Keratinocyte (primary cell): ENCODE measurements at regions not wholly inside any gene's neighbourhood (a gene's known extent, or its start where the extent isn't known, plus 50 kb on each side); places are given as distances from the start of the nearest gene placed in this dataset.

ENCODE experiments used
- CTCF ChIP-seq, 3 experiments: IDR thresholded peaks in 1 of 3; conservative IDR thresholded peaks in 1 of 3; optimal IDR thresholded peaks in 1 of 3; 2 replicates in 2 of 3; 3 replicates in 1 of 3; pipeline versions ENCODE3 to v1.5.1; 2011; ENCODE audit warnings: low read length in 3 of 3, mild to moderate bottlenecking in 3 of 3, moderate library complexity in 2 of 3, control low read depth in 1 of 3, inconsistent platforms in 1 of 3; ENCODE audit not compliant: insufficient read depth in 2 of 3; ENCODE audit errors: extremely low read depth in 1 of 3
- EZH2 ChIP-seq: IDR thresholded peaks from one replicate; pipeline ENCODE4 v1.6.1; 2012; ENCODE audit warnings: inconsistent platforms, mild to moderate bottlenecking, low read length, moderate library complexity

- TF ChIP-seq EZH2, result no peak
- TF ChIP-seq CTCF (optimal IDR thresholded peaks at IDR 0.05 in 1 of 3, IDR thresholded peaks at IDR 0.05 in 1 of 3, conservative IDR thresholded peaks at IDR 0.05 in 1 of 3; ENCODE audit: extremely low read depth in 1 of 3, insufficient read depth in 2 of 3, low read length in 3 of 3), result no peak
Measured at GRCh38 chr16:75919664-75920063, 193.4 kb upstream of the CPHXL start.
